ENCODE measurements at regions not wholly inside any gene's neighbourhood (a gene's known extent, or its start where the extent isn't known, plus 50 kb on each side); places are given as distances from the start of the nearest gene placed in this dataset.

GRCh38 chr2:64386676-64387075, 67.3 kb upstream of the LGALSL start:
- H3K79me1 ChIP-seq (ENCODE audit: low read depth, low read length) = no peaks in the 10 kb centered on the region
- no peak overlapping the region for H3K14ac ChIP-seq (ENCODE audit: insufficient read length)
- H2BK12ac ChIP-seq (ENCODE audit: low read depth, low read length) = peak overlapping the region; percentile 45; the same call in 1 of the 2 replicates
- no peak overlapping the region for H4K5ac ChIP-seq (ENCODE audit: insufficient read length, low read depth, low read length)
- H3K4me3 ChIP-seq (ENCODE audit: extremely low read depth in 1 of 4, insufficient read depth in 2 of 4, low read depth in 3 of 4, low read length in 4 of 4) = no peak overlapping the region
- no peak overlapping the region for H3K23ac ChIP-seq (ENCODE audit: insufficient read length)
- no peak overlapping the region for H3K9ac ChIP-seq (replicated peaks in 1 of 4; ENCODE audit: extremely low read depth in 1 of 4, low read depth in 3 of 4, low read length in 3 of 4)
- FAIRE-seq (no peak), DNase-seq (ENCODE audit: low read depth in 1 of 2, low spot score in 2 of 2) (no peak)
- H4K20me1 ChIP-seq (replicated peaks in 1 of 2; ENCODE audit: control insufficient read depth in 1 of 2, insufficient read depth in 2 of 2, low read length in 2 of 2) = no peaks in the 10 kb centered on the region
- no peak overlapping the region for H2BK20ac ChIP-seq (ENCODE audit: low read length)
- 75% methylated on average over 4 of the region's 4 CpGs; no CpG with 5 or more reads in 1 of the 2 experiments for WGBS, 2 experiments (ENCODE audit: extremely low coverage in 1 of 2, insufficient coverage in 1 of 2, insufficient read length in 1 of 2, insufficient replicate concordance in 2 of 2, low coverage in 1 of 2, low lambda C conversion rate in 2 of 2, missing lambda C conversion rate in 1 of 2)
- peaks cover 0 to 2% (median 0%) of the 10 kb centered on the region in 4 experiments; a peak in 1 of 7 replicates for H3K4me1 ChIP-seq (replicated peaks in 1 of 4; ENCODE audit: control insufficient read depth in 3 of 4, insufficient read depth in 4 of 4, low read length in 3 of 4)
- H3K27ac ChIP-seq (ENCODE audit: low read depth, low read length) = no peak overlapping the region
- H3K4ac ChIP-seq (replicated peaks; ENCODE audit: insufficient read length, low read depth, low read length) = no peak overlapping the region
- H4K91ac ChIP-seq (replicated peaks; ENCODE audit: insufficient read length, low read length) = no peak overlapping the region
- no peak overlapping the region for H2BK15ac ChIP-seq (ENCODE audit: low read length)
- H2AK5ac ChIP-seq (ENCODE audit: low read depth, low read length) = no peak overlapping the region
- no peak for TF ChIP-seq POLR2AphosphoS5 (IDR thresholded peaks at IDR 0.05; ENCODE audit: low read depth, low read length)
- TF ChIP-seq BACH1 (IDR thresholded peaks at IDR 0.05; ENCODE audit: low read length) = peak; percentile 35; the same call in 1 of the 2 replicates
- ChIA-PET CTCF (ENCODE audit: partially characterized antibody) (interaction anchor here (0.8 to 2.0 kb wide), 3 partner anchors 9 to 56 kb away, joined by 3 to 7 read pairs (median 4); no protein-coding TSS in a partner anchor), POLR2A (ENCODE audit: partially characterized antibody) (no interaction called here)
- H3K56ac ChIP-seq (replicated peaks; ENCODE audit: insufficient read length, low read depth, low read length) = no peak overlapping the region
- 0 out of 2 replicates have a peak overlapping the region, but pooled peaks have one; percentile 36 for H2AFZ ChIP-seq (ENCODE audit: low read length)
- H3K36me3 ChIP-seq (ENCODE audit: control insufficient read depth in 2 of 4, insufficient read depth in 4 of 4, low read length in 3 of 4) = no peaks in the 10 kb centered on the region; a peak in 1 of 8 replicates
- H3K79me2 ChIP-seq (ENCODE audit: control insufficient read depth in 1 of 2, insufficient read depth in 2 of 2, low read length in 2 of 2) = no peaks in the 10 kb centered on the region
- H2BK120ac ChIP-seq (replicated peaks; ENCODE audit: low read depth, low read length) = no peak overlapping the region
- H3K18ac ChIP-seq (ENCODE audit: extremely low read depth, low read length) = no peak overlapping the region
- H3K4me2 ChIP-seq (ENCODE audit: insufficient read depth in 1 of 2, low read depth in 2 of 2, low read length in 2 of 2) = no peak overlapping the region; a peak in 1 of 4 replicates
- H3K9me3 ChIP-seq (ENCODE audit: insufficient read depth in 2 of 2, low read depth in 1 of 2, low read length in 1 of 2) = no peaks in the 10 kb centered on the region
- no peaks in the 10 kb centered on the region for H3K23me2 ChIP-seq (ENCODE audit: low read depth, low read length)
- H4K8ac ChIP-seq (ENCODE audit: extremely low read depth, insufficient read depth, low read length) = no peak overlapping the region
- no peak overlapping the region for H2BK5ac ChIP-seq (ENCODE audit: low read depth, low read length)
- H3K27me3 ChIP-seq (replicated peaks in 1 of 4; ENCODE audit: control insufficient read depth in 3 of 4, extremely low read depth in 1 of 4, insufficient read depth in 3 of 4, low read length in 3 of 4) = no peaks in the 10 kb centered on the region

Data from H1 (cell line).